GM18519 (cell line): ENCODE measurements at regions not wholly inside any gene's neighbourhood (a gene's known extent, or its start where the extent isn't known, plus 50 kb on each side); places are given as distances from the start of the nearest gene placed in this dataset.

Experiments
- ATAC-seq: cut with Tn5 transposase; IDR thresholded peaks from one replicate; pipeline ENCODE4 v1.9.1; 2021; ENCODE audit warnings: mild to moderate bottlenecking, moderate library complexity; ENCODE audit not compliant: unreplicated experiment, low FRiP score

DNA sequence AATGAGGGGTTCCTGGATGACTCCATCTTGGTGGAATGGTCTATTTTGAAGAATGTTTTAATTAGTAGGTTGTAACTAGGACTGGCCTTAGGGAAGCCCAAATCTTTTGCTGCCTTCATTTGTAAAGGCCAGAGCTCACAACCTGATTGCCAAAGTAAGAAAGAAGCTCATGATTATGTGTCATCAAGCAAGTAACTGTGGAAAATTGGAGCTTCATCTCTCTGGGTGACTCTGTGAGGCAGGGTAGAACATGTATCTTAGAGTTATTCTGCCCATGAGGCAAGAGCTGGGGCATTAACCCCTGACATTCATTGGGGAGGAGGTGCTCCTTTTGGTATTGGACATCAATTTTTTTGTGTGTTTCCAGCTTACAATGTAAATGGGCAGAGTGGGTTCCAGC is 273.9 kb upstream of the JAG1 start:
- ATAC-seq: no peak

DNA sequence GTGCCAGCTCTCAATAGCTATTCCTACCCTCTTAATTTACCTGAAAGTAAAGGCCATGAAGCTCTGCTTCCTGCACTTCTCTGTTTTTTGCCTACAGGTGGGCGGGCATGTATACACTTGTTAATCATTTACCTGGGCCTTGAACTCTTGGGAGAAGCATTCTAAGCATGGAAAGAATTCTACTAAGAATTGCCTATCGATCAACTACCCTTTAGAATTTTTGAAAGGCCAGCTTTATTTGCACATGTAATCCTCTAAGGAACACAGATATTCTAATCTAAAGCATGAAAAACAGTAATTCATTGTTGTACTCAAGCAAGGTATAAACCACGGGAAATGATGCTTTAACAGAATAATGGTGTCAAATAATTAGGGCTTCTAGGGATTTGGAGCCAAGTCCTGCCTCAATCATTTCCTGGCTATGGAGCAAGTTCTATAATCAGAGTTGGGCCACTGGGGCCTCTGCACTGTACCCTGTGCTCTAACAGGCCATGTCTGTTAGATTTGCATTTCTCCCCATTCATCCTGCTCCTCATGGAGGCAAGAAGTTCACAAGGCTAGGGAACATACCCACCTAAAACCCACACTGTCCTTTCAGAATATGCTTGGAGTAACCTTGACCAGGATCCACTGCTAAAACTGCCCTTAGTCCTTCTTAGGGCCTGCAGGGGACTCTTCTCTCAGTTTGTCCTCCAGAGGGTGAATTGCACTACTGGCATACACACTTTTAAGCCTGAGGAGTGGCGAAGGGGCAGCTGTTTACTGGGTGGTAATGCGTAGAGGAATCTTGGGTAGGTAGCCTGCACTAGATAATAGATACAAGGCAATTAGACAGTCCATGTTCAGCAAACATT is 276.4 kb upstream of the JAG1 start:
- no peak for ATAC-seq

DNA sequence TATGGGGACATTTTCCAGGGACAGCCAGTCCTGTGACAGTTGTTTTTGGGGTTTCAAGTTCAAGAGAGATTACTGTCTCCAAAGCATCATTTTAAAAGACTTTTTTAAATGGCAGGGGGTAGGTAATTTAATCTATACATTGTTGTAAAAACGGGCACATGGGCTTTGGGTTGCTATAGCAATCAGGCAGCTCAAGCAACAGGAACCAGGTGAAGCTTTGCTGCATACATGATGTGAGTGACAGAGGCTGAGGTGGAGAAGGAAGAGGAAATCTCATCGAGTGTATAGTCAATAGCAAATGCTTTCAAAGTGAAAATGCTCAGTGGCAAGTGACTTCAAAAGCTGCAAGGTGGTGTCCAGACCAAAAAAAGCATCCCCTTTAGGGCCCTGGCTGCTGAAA is 277.4 kb upstream of the JAG1 start:
- ATAC-seq: no peak

DNA sequence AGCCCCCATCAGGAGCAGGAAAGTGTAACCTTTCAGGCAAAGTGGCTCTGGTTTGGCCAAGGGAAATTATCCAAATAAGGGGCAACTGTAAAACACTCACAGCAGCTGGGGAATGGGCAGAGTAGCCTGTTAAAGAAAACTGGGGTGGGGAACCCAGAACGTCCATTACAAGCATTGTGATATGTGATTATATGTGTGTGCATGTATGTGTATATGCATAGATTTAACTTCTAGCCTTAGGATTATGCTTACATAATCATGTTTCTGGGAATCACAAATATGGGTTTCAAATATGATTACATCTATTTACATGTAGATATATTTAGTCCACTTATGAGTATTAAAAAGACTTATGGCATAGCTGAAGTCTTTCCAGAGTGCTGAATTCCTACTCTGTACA is 278.1 kb upstream of the JAG1 start:
- ATAC-seq: no peak

DNA sequence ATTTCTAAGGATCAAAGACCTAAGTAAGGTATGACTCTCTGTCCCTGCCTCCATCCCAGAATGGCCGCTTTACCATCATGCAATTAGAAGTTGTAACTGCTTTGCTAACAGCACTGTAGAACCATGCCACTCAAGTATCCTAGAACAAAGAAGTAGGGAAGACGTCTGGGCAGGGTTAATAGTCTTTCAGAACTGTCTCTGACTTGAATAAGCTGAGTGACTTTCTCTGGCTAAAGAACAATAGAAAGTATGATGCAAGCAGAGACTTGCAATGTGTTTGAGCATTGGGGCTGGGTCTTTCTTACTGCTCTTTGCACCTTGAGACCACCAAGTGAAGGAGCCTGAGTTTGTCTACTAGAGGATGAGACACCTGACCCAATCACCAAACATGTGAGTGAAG is 279.6 kb upstream of the JAG1 start:
- no peak for ATAC-seq

DNA sequence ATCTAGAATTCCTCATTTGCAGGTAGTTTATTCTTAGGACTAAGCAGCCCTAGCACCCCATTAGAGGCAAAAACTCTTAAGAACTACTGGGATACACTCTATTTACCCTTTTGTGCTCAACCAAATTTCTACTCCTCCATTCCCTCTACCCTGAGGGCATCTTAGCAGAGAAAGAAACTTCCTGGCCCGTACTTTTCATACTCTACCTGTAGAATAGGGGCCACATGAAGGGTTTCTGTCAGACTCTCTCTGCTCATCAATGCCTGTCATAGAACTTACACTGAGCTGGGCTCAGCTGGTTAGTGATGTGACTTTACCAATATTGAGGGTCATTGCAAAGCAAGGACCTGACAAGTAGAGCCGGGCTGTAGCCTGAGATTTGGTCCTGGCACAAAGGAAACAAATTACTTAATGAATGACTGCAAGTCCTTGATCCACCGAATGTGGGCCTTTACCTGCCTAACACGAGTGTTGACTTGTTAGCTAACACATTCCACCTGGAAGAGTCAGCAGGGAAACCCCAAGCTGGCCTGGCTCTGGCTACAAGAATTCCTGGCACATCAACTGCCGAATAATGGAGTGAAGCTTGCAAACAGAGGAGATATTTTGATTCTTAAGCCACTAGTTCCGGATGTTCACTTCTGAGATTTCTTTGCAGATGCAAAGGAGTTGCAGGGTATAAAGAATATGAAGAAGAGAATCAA is 280.5 kb upstream of the JAG1 start:
- ATAC-seq: no peak

DNA sequence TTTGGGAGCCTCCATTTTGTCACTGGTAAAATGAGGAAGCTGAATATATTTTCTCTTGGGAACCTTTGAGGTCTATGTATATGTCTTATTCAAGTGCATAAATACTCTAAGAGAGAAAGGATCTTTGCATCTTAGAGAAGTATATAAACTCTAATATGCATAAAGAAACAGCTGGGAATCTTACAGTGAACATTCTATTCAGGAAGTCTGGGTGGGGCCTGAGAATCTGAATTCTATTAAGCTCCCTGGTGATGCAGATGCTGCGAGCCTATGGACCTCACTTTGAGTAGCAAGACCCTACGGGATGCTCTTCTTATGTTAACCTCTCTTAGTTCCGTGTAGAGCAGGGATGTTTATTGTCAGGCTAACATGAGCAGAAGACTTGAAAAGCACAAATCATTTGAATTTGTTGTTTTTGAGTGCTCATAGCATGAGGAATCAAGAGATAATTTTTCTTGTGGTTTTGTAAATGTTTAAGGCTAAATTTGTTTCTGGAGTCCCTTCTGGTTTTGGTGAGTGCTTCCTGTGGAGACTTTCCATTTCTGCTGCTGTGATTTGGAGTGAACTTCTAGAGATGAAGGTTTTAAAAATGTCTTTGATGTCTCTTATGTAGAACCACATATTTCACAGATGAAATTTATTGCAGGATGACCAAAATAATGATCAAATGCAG is 281.2 kb upstream of the JAG1 start:
- ATAC-seq: no peak

DNA sequence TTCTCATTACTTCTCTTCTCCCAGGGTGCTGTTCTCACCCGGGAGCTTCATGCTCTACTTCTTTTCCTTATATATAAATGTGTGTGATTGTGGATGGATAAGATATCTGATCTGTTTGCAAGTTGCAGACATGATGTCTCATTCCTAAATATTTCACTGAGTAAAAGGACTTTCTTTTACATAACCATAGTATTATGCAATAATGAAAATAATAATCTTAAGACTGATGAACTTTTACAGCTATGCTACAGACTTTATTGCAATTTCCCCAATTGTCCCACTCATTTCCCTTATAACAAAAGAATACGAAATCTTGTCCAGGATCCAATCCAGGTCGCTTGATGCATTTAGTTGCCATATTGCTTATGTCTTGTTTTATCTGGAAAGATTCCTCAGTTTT is 284.5 kb upstream of the JAG1 start:
- ATAC-seq: no peak

DNA sequence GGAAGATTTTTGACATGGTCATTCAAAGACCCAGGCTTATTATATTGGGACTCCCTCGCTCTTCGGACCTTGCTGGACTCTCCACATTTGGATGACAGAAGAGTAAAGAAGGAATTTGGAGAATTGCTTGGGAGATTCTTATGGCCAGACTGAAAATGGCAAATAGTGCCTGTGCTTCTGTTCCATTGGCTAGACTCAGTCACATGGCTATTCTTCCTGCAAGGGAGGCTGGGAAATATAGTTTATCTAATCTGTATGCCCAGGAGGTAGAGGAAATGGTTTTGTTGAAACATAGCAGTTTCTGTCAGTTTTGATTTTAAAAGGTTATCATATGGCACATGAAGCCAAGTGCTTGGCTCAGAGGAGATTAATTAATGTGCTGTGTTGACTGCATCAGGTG is 286.6 kb upstream of the JAG1 start:
- no peak for ATAC-seq

DNA sequence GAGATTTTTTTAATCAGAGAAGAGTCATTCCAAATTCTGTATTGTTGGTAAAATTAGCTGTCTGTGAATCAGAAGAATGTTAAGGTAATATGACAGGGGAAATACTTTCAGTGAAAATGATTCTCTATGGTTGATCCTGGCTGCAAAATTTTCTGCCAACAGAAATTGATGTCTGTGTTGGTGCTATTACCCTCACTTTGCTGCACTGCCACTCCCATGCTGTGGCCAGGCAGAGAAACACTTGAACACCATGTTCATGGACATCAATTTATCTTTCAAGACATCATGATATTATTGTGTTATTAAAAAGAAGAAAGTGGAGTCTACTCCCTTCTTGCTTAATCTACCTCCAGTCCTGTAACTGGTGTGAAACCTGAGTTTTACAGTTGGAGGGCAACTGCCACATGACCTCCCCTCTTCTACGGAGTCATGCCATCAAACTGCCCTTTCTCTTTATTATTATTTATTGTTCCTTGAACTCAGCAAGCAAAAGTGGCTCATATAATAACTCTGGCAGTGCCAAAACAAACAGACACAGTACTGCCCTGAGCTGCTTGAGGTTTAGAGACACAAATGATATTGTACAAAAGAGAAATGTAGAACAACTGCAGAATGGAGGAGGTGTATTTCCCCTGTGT is 288.0 kb upstream of the JAG1 start:
- ATAC-seq: no peak

DNA sequence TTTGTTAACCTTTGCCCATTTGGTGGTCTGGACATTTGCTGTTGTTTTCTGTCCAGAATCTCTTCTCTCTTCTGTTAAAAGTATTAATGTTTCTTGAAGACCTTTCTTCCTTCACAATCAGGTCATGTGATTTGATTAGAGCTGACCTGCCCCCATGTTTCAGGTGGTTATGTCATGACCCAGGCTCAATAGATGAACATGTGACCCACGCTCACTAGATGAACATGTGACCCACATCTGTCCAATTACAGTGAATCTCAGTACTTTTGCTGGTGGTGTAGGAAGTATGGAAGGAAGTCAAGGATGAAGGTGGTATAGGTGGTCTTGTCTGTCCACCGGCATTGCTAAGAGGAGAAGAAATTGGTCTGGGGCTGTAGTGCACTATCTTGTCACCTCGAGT is 289.1 kb upstream of the JAG1 start:
- ATAC-seq: no peak

DNA sequence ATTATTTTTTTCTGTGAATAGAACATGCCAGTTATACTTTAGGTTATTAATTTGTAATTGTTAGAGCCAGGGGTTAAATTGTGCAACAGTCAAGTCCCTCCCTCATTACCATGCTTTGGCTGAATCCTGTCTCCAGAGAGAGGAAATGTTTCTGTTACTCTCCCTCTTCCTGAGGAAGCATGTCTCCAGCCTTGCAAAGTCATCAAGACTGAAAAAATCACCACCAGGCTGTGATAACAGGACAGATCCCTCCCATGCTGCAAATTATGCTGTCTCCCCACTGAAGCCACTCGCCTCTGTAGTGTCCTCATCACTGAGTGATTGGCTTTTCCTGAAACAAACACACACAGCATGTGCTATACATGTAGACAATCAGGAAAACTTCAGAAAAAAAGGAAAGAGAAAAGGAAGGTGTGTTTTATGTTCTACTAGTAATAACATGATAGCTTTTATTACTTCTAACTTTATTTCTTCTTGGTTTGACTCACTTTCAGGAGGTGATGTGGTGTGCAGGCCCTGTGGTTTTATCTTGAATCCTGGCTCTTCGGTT is 290.0 kb upstream of the JAG1 start:
- ATAC-seq: no peak

DNA sequence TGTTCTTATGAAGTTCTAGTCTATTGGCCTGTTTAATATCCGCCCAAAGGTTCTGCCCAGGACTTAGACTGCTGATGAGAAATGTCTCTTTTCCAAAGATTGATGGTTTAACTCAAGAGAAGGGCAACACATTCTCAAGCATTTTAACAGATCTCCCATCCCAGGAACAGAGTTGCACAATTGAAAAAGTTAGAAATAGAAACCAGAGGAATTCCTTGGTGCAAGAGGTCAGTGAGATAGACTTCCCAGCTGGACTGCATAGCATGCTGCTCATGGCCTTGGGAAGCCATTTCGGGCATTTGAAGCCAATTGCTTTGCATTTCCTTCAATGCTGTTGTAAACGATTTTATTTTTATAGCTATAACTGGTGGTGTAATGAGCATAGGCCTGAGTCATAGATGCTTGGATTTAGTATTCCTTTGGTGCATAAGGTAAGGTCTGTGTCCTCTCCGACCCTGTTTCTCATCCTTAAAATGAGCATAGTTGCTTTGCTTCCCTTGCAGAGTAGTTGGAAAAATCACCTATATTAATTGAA is 292.2 kb upstream of the JAG1 start:
- no peak for ATAC-seq

DNA sequence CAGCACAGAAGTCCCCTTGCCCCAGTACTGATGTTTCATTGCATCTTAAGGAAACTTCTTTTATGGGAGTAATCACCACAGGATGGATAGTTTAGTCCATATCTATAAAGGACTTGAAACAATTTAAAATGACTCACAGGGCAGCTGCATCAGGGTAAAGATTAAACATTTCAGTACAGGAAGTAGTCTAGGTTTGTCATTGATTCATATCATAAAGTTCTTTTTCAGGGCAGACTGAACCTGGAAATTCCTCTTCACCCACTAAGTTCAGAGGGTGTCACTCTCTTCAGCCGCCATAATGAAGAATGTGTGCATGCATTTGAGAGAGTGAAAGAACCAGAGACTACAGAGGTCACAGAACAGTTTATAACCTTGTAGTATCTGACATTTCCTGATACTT is 296.3 kb upstream of the JAG1 start:
- no peak for ATAC-seq

DNA sequence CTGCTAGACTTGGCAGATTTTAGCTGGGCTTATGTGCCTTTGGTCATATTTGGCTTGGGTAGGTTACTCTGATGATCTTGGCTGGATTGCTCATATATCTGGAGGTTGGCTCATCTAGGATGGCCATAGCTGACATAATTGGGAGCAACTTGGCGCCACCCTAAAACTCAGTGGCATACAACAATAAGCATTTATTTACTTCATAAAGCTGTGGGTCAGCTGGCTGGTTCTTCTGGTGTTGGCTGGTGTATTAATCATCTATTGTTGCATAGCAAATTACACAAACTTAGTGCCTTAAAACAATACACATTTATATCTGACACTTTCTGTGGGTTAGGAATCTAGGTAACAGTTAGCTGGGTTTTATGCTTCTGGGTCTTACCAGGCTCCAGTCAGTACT is 297.3 kb upstream of the JAG1 start:
- ATAC-seq: no peak

DNA sequence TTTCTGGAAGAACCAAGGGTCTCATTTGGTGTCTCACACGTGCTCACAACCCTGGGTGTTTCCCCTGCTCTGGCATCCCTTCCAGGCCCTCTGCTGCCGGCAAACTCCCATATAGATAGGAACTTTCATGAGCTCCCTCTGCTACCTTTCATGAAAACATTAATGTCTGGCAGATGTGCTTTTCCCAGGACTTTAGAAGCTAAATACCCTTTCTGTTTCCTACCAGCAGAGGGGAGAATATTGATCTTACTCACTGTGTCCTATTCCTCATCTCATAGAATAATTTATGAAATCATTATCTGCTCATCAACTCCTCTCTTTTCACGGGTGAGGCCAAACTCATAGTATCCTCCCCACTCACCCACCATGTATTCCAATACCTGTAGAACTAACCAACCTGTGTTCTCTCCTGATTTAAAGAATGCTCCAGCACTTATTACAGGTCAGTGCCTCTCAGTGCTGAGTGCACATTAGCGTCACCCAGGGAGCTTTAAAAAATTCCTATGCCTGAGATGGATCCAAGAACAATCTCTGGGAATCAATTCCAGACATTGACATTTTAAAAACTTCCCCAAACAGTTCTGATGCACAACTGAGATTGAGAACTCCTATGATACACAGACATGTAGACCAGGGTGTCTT is 298.5 kb upstream of the JAG1 start:
- ATAC-seq: no peak

DNA sequence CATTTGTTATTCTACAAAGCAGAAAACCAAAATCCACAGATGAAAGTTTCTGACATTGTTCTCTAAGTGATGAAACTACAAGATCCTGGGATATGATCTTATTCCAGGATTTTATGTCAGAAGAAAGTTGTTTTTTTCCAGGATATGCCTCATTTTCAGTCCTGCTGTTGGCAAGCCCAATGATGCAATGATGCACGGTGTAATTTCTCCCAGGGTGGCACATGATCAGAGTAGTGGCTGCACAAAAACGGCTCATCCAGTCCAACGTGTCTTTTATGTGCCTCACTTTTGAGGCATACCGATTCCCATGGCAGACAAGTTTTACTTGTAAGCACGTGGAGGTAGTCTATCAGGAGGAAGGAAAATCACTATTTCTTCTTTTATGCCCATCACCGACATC is 302.3 kb upstream of the JAG1 start:
- ATAC-seq: no peak

DNA sequence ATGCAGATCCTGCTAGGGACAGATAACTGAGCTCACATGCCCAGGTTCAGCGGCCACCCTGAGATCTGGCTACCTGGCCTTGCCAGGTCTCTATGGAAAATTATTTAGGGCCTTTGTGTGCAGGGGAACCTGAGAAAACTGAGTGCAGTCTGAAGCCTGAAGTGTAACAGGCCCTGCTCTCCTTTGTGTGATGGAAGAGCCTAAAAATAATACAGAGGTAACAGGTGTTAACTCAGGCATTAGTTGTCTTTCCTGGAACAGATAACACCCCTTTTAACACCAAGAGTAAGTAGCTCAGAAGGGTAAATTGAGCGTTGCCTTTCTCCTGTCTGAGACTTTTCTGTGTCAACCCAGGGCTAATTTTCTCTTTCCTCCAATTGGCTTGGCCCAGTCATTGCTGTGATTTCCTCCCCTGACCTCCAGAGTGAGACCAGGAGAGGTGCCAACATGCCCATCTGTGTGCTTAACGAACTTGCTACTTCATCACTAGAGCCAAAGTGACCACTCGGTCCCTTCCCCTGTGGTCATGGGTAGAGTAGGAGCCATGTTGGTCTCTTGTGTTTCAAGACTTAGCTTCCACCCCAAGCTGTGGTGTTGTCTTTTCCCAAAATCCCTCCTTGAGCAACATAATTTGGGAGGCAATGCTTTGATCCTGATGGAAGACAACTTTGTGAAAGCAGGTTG is 304.4 kb upstream of the JAG1 start:
- no peak for ATAC-seq

DNA sequence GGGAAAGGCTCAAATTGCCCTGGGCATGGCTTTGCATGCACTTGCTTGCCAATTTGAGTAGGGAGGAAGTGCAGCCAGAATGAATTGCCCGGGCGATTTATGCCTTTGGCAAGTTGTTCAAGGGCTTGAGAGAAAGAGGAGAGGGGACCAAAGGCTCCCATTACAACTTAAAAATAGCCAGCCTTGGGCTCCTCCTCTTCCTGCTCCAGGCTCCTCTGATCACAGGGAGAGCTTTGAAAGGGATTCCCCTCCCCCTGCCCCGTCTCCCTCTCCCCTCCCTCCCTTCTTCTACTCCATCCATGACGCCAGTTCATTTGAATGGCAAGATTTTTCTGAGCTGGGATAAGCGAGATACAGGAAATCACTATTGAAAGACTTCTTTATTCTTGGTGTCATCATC is 304.9 kb upstream of the JAG1 start:
- ATAC-seq: no peak

DNA sequence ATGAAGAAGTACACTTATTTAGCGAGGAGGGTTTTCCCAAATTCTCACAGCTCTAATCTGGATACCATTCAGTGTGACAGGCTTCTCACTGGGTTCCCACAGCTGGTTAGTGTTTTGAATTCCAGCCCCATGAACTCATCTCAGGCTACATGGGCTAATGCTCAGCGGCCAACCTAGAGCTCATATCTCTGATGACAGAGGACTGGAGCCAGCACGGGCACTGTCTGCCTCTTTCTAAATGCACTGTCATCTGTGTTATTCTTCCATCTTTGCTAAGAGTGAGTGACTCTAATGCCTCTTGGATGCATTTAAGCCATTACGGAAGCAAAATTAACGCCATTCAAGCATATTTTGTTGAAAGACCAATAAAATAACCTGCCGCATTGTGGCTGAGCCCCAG is 308.9 kb upstream of the JAG1 start:
- no peak for ATAC-seq
